PFSK-1 (cell line): ENCODE measurements at regions not wholly inside any gene's neighbourhood (a gene's known extent, or its start where the extent isn't known, plus 50 kb on each side); places are given as distances from the start of the nearest gene placed in this dataset.

Source experiments
- POLR2AphosphoS5 ChIP-seq: IDR thresholded peaks from 2 replicates; pipeline ENCODE4 v1.6.1; 2012; ENCODE audit warnings: low read depth, mild to moderate bottlenecking, control low read depth, low read length, moderate library complexity
- REST ChIP-seq, 2 experiments: IDR thresholded peaks; 2 replicates each; pipeline versions ENCODE4 v1.6.1 to v1.8.0; 2011 to 2012; ENCODE audit warnings: low read depth in 2 of 2, low read length in 2 of 2, control low read depth in 1 of 2, inconsistent platforms in 1 of 2, mild to moderate bottlenecking in 1 of 2, moderate library complexity in 1 of 2; ENCODE audit not compliant: insufficient read depth in 1 of 2
- TAF1 ChIP-seq: IDR thresholded peaks from 2 replicates; pipeline ENCODE4 v1.6.1; 2012; ENCODE audit warnings: low read length, control low read depth, borderline replicate concordance; ENCODE audit not compliant: insufficient read depth

GRCh38 chr16:26772503-26772902 lies 294.2 kb upstream of the C16orf82 start:
- TF ChIP-seq POLR2AphosphoS5 (no peak), REST (IDR thresholded peaks at IDR 0.05; ENCODE audit: insufficient read depth in 1 of 2, low read depth in 2 of 2, low read length in 2 of 2) (no peak), TAF1 (no peak)
